Endometrium (tissue), 2 donors: ENCODE measurements at regions not wholly inside any gene's neighbourhood (a gene's known extent, or its start where the extent isn't known, plus 50 kb on each side); places are given as distances from the start of the nearest gene placed in this dataset.
A peak's percentile ranks its signal among the peaks of the same experiment; 100 is the strongest.
"Not testable (repeated sequence)": the region's sequence is repeated elsewhere in the genome, so short reads cannot be mapped to it uniquely, and the experiment has no call there.

Experiments used
- FAIRE-seq: peaks from 2 replicates; lab custom pipeline; 2012; peaks lifted over from hg19 to GRCh38; lab: Jason Lieb, UNC
- donor health status: control.
- donor health status: control.

GRCh38 chr9:108396611-108397010 is 459.2 kb downstream of the ACTL7B start:
- FAIRE-seq, result no peak

DNA sequence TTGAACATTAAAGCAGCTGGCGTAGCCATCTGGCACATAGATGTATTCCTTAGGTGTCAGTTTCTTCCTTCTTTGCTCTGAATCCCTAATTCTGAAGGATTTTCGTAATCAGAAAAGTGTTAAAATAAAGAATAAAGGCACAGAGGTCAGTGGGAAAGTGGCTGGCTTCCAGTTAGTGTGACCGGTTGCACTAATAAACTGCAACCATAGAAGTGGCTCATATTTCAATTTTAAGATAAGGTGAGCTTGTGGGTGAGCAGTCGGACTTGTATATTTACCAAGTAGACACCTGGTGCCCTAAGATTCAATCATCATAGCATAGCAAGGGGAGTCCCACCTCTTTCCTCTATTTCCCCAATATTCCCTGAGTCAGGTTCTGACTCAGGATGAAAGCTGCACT is 459.6 kb downstream of the ACTL7B start:
- FAIRE-seq, result no peak

- no peak for FAIRE-seq
Measured at GRCh38 chr9:108395421-108395820, 460.4 kb downstream of the ACTL7B start.

- FAIRE-seq, result no peak
Measured at GRCh38 chr9:108394726-108395125, 461.1 kb downstream of the ACTL7B start.

DNA sequence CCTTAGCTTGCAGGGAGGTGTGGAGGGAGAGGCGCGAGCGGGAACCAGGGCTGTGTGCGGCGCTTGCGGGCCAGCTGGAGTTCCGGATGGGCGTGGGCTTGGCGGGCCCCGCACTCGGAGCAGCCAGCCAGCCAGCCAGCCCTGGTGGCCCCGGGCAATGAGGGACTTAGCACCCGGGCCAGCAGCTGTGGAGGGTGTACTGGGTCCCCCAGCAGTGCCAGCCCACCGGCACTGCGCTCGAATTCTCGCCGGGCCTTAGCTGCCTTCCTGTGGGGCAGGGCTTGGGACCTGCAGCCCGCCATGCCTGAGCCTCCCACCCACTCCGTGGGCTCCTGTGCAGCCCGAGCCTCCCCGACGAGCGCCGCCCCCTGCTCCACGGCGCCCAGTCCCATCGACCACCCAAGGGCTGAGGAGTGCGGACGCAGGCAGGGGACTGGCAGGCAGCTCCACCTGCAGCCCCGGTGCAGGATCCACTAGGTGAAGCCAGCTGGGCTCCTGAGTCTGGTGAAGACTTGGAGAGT is 462.2 kb downstream of the ACTL7B start:
- not testable (repeated sequence) for FAIRE-seq

DNA sequence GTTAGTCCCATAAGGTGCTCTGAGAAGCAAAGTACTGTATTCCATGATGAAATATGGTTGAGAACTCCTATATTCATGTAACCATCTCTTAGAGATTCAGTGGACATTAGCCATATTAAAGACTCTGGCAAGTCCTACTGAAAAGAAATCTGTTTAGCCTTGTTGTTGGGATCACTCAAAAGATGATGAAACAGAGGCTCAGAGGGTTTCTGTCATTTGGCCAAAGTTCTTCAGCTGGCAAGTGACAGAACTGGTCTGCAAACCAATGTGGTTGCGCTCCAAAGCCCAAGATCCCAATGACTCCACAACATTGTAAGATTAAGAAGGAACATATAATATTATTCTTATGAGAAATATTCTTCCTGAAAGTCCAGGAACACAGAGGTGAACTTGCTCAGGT is 462.9 kb downstream of the ACTL7B start:
- no peak for FAIRE-seq

- no peak for FAIRE-seq
Measured at GRCh38 chr9:108389056-108389455, 466.7 kb downstream of the ACTL7B start.

DNA sequence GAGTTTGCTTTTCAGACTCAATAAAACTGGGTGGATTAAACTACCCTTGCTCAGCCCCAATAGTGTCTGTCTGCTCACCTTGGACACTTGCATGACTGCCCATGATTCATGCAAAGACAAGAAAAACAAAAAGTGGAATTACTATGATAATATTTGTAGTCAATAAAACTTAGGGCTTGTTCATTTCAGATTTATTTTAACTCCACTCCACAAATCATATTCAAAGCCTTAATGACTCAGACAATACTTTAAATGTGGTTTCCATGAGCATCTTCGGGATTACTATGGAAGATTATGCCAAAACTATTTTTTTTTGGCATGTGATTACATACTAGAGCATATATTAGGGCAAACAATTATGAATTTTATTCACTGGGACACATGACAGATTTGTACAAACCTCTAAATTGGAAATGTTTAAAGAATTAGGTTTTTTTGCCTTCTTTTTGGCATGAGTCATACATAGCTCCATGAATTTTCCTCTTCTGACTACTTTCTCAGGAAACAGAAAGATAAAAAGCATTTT is 468.9 kb downstream of the ACTL7B start:
- peak; percentile 21 for FAIRE-seq

DNA sequence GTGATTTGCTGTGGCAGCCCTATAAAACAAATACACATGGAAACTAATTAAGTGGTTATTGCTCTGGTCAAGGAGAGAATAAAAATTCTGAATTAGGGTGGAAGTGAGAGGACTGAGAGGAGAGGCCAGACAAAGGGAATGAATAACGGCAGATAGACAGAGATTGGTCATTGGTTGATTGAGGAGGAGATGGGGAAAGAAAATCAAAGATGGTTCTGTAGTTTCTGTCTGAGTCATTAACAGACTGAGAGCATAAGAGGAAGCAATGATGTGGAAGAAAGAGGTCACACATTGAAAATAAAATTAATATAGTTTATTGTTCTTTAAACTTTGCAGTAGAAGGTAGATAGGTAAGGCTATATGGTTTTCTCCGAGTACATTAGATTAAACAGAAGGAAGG is 469.8 kb downstream of the ACTL7B start:
- FAIRE-seq, result no peak

DNA sequence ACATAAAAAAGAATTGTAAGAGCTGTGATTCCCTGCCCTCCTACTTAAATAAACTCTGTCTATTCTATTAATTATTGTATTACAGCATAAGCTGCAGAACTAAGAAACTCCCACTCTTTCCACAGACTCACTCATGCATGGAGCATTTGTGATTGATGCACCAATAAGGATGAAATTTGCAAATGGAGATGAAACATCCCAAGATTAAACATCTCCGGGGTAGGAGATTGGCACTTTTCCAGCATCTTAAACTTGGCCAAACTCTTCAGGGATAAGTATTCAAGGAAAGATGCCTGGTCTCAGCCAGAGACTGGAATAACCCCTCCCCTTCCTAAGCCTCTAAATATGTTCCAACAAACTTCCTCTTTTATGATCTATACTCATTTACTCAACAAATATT is 472.0 kb downstream of the ACTL7B start:
- no peak for FAIRE-seq

GRCh38 chr9:108382310-108382709 is 473.5 kb downstream of the ACTL7B start:
- FAIRE-seq, result no peak

DNA sequence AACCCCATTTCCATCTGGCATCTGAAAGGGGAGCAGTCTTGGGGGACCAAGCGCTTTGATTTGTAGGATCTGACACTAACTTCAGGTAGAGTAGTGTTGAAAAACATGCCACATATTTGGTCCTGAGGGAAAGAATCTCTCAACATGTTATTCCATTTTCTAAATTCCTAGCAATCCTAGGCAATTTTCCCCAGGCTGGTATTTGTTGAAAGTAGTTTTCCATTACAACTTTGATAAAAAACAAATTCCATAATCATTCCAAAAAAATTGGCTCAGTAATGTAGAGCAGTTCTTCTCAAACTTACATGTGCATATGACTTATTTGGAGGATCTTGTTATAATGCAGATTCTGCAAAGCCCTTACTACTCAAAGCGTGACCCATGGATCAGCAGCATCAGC is 477.9 kb downstream of the ACTL7B start:
- FAIRE-seq, result no peak

DNA sequence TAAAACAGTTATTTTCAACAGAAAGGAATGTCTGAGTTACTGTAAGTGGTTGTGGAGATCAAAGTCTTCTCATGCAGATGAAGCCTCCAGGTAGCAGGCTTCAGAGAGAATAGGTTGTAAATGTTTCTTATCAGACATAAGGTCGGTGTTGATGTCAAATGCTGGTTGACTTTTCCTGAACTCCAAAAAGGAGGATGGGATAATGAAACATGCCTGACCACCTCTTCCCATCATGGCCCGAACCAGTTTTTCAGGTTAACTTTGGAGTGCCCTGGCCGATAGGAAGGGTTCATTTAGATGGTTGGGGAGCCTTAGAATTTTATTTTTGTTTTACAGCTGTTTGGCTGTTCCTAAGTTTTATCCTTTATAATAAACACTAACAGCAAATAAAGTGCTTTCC is 478.4 kb downstream of the ACTL7B start:
- no peak for FAIRE-seq

DNA sequence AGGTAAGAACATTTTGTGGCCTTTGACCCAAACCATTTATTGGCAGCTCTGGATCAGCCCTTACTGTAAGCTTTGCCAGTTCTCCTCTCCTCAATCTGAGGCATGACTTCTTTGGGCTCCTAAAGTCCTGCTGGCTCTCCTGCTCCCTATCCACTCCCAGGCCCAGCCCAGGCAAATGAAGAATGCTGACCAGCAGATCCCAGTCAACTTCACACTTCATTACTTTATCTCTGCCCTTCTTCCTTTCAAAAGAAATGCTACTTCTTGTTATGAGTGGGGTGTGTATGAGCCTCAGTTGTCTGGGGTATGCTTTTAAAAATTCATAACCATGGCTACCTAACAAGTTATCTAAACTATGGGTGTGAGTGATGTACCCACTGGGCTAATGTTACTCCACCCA is 479.6 kb downstream of the ACTL7B start:
- FAIRE-seq, result no peak

DNA sequence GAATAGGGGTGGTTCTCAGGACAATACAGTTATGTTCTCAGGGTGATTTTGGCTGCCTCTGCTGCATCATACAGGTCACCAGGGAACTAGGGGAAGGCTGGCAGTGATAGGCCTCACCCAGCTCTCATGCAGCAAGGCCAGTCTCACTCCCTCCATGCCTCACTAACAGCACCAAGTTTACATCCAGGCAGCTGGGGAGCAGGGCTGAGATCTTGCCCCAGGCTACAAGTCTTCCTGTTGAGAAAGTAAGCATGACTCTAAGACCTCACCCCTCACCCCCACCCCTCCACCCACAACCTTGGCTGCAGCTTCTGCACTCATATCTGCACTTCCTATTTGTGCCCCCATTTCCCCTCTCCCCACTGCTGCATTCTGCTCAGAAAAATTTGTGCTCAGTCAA is 481.2 kb downstream of the ACTL7B start:
- FAIRE-seq, result no peak

DNA sequence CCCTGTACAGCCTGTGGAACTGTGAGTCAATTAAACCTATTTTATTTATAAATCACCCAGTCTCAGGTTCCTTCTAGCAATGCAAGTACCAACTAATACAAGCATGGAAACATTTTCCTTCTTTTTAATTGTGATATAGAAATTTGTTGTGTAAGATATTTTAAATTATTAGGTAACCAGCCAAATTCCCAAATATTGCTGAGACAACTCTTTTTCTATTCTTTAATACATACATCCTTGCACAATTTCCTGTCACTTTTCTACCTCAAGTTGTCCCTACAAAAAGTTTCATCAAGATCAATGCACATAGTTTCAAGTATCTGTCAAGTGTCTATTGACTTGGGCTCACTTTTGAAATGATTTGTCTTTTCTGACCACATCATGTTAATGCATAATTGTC is 488.6 kb downstream of the ACTL7B start:
- no peak for FAIRE-seq

DNA sequence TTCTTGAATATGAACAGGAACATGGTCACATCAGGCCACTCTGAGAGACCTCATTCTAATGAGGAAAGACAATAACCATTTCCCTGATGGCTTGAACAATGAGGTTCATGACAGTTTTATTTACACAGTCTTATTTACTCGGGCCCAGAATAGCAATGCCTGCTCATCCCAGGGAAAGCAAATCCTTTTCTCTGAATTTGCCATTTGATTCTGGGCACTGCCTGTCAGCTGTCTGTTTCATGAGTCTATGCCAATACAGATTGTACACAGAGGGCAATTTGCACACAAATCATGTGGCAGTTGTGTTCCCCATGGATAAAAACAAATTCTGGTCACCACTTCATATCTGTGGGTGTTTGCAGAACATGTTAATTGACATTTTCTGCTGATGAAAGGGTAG is 492.5 kb downstream of the ACTL7B start:
- no peak for FAIRE-seq

DNA sequence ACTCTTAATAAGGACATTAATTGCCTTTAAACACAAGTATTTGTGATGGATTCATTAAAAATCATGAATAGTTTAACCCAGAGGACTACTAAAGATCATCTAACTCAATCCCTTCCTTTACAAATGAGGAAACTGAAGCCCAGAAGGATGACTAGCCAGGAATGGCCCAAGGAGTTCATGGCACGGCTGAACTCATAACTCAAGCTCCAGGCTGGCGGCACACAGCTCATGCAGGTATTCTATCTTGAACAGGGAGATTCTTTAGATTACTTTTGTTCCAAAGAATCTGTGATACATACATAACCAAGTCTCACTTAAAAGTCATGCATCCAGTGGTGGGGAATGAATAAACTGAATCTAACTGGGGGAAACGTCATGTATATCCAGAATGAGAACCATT is 495.5 kb downstream of the ACTL7B start:
- FAIRE-seq, result no peak

- no peak for FAIRE-seq
Measured at GRCh38 chr9:108356806-108357205, 499.0 kb downstream of the ACTL7B start.

GRCh38 chr9:108351571-108351970 is 504.2 kb downstream of the ACTL7B start:
- no peak for FAIRE-seq

DNA sequence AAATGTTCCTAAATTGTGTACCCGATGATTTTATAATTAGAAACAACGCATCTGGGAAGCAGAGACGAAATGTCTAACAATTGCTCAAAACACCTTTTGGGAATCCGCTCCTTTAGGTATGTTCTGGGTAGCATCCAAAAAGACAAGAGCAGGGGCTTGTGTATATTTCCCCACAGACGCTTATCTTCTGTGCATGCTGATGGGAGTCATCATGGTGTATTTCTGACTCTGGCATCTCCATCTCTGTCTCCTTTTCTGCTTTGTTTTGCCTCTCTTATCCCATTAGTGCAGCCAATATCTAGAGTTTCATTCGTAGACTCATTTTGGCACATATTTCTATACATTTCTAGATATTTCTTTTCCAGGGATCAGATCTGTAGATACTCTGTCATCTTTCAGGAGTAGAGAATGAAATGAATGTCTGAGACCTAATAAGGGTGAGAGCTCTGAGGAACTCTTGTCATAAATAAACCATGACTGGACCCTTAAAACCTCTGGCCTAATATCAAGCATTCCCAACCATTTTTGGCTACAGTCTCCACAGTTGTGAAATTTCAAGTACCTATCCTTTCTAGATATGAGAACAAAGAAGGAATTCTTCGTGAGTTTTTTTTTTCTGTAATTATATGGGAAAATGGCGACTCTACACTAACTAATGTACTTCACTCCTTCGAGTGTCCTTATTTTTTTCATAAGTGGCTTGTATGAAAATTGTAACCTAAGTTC is 508.2 kb downstream of the ACTL7B start:
- no peak for FAIRE-seq

- FAIRE-seq, result no peak
Measured at GRCh38 chr9:108345826-108346225, 510.0 kb downstream of the ACTL7B start.

DNA sequence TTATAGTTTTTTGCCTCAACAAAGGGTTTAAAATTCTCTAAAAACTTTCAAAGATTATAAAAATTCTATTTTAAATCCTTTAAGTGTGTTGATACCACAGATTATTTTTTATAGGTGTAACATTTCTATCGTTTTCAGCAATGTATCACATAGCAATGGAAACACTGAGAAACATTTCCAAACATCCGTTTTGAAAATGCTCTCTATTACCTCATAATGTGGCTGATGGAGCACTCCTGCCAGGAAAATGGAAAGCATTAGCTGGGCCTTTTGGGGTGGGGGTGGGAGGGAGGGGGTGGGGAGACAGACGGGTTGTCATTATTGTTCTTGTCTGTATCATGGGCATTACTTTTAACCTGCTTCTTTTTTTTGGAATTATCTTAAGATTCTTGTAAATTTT is 516.5 kb downstream of the ACTL7B start:
- no peak for FAIRE-seq

DNA sequence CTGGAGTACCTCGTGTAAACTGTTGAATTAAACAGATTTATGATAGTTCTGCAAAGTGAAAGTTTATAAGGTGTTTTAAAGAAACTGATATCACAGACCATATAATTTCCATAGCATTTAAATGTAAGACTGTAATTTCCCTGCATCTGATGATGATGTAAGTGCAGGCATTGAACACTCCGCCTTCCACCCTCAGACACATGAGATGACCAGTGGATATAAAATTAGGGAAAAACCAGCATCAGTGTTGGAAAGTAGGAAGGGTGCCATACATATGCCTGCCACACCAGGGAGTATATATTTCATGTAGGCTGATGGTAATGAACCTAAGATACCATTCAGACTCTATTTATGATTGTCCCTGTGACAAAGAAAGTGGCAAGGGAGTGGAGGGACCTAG is 519.2 kb downstream of the ACTL7B start:
- FAIRE-seq, result no peak
